SK-N-SH (cell line): ENCODE measurements at regions not wholly inside any gene's neighbourhood (a gene's known extent, or its start where the extent isn't known, plus 50 kb on each side); places are given as distances from the start of the nearest gene placed in this dataset.

ENCODE experiments used
- CTCF ChIA-PET: fragments of 300-600, 350-600 bp; formaldehyde crosslinking; extraction: SDS; loops from one replicate; lab custom pipeline; 2021; lab: Yijun Ruan, JAX
- POLR2A ChIA-PET: fragments of 350-600 bp; sonication (Branson Sonifier 250); formaldehyde crosslinking; extraction: SDS; loops from one replicate; lab custom pipeline; 2020; ENCODE audit warnings: antibody characterized with exemption, inconsistent platforms; lab: Yijun Ruan, JAX
- DNase-seq: peaks from one replicate; pipeline ENCODE4 v3.0.0; 2012
- H2AFZ ChIP-seq: fragments of 200-600 bp; sonication (generic); 2 replicates; pipeline ENCODE4 v1.8.1; 2016; ENCODE audit warnings: antibody characterized with exemption, mild to moderate bottlenecking, low read depth
- H3F3A ChIP-seq: fragments of 200-600 bp; sonication (generic); replicated peaks from 2 replicates; pipeline ENCODE3; 2016; ENCODE audit warnings: antibody characterized with exemption, mild to moderate bottlenecking; ENCODE audit not compliant: insufficient read depth
- H3K27ac ChIP-seq, 2 experiments: fragments of 200-500 bp in 1 of 2; fragments of 200-600 bp in 1 of 2; sonication (Bioruptor generic) in 1 of 2; sonication (generic), shearing (Covaris generic) in 1 of 2; 2 replicates each; pipeline versions ENCODE4 v1.5.1 to v1.6.1; 2014 to 2016; ENCODE audit warnings: low read depth in 2 of 2, inconsistent platforms in 1 of 2, low read length in 1 of 2, mild to moderate bottlenecking in 1 of 2, mixed read lengths in 1 of 2
- H3K27me3 ChIP-seq: fragments of 200-600 bp; sonication (generic), shearing (Covaris generic); 2 replicates; pipeline ENCODE4 v1.6.1; 2016; ENCODE audit warnings: mixed run types; ENCODE audit not compliant: insufficient read depth
- H3K36me3 ChIP-seq, 2 experiments: fragments of 200-500 bp in 1 of 2; fragments of 200-600 bp in 1 of 2; sonication (Bioruptor generic) in 1 of 2; sonication (generic) in 1 of 2; replicated peaks in 1 of 2; 2 replicates each; pipeline versions ENCODE3 to v1.5.1; 2014 to 2016; ENCODE audit warnings: low read length in 1 of 2, mild to moderate bottlenecking in 1 of 2; ENCODE audit not compliant: insufficient read depth in 2 of 2, control insufficient read depth in 1 of 2
- H3K4me1 ChIP-seq, 2 experiments: fragments of 200-500 bp in 1 of 2; fragments of 200-600 bp in 1 of 2; sonication (Bioruptor generic) in 1 of 2; sonication (generic), shearing (Covaris generic) in 1 of 2; 2 replicates each; pipeline versions ENCODE4 v1.5.1 to v1.6.1; 2014 to 2016; ENCODE audit warnings: low read depth in 1 of 2, low read length in 1 of 2, mixed run types in 1 of 2; ENCODE audit not compliant: insufficient read depth in 2 of 2, control insufficient read depth in 1 of 2
- H3K4me2 ChIP-seq: fragments of 200-600 bp; sonication (generic), shearing (Covaris generic); 2 replicates; pipeline ENCODE4 v1.6.1; 2017; ENCODE audit warnings: mixed run types
- H3K4me3 ChIP-seq, 2 experiments: fragments of 200-500 bp in 1 of 2; fragments of 200-600 bp in 1 of 2; sonication (Bioruptor generic) in 1 of 2; sonication (generic), shearing (Covaris generic) in 1 of 2; 2 replicates each; pipeline versions ENCODE4 v1.5.1 to v1.8.1; 2014 to 2016; ENCODE audit warnings: low read depth in 2 of 2, inconsistent platforms in 1 of 2, low read length in 1 of 2, mild to moderate bottlenecking in 1 of 2, mixed read lengths in 1 of 2, moderate library complexity in 1 of 2
- H3K79me2 ChIP-seq: fragments of 200-600 bp; sonication (generic); 2 replicates; pipeline ENCODE4 v1.8.1; 2017; ENCODE audit warnings: mild to moderate bottlenecking; ENCODE audit not compliant: insufficient read depth
- H3K9ac ChIP-seq: fragments of 200-600 bp; sonication (generic); 2 replicates; pipeline ENCODE4 v1.6.1; 2017; ENCODE audit warnings: mixed run types
- H3K9me2 ChIP-seq: fragments of 200-600 bp; sonication (generic); 2 replicates; pipeline ENCODE4 v1.6.1; 2017; ENCODE audit warnings: mixed run types
- H3K9me3 ChIP-seq: fragments of 200-600 bp; sonication (generic); 2 replicates; pipeline ENCODE4 v1.6.1; 2017; ENCODE audit warnings: mixed run types, mild to moderate bottlenecking, moderate library complexity
- H4K20me1 ChIP-seq: fragments of 200-600 bp; sonication (generic); 2 replicates; pipeline ENCODE4 v1.6.1; 2017; ENCODE audit warnings: mild to moderate bottlenecking, mixed run types; ENCODE audit not compliant: insufficient read depth
- ELF1 ChIP-seq: IDR thresholded peaks from 2 replicates; pipeline ENCODE4 v1.4.0; 2012
- FOSL2 ChIP-seq: IDR thresholded peaks from 2 replicates; pipeline ENCODE4 v1.4.0; 2012; ENCODE audit warnings: low read depth, mild to moderate bottlenecking, moderate library complexity, borderline replicate concordance
- FOXJ3 ChIP-seq: sonication (generic); formaldehyde crosslinking; IDR thresholded peaks from 2 replicates; pipeline ENCODE4 v1.5.1; 2020; ENCODE audit warnings: mild to moderate bottlenecking, missing genetic modification reagents
- FOXM1 ChIP-seq: IDR thresholded peaks from 2 replicates; pipeline ENCODE4 v1.4.0; 2012; ENCODE audit warnings: low read depth, mild to moderate bottlenecking
- GABPA ChIP-seq: IDR thresholded peaks from 2 replicates; pipeline ENCODE4 v1.4.0; 2012; ENCODE audit warnings: low read depth, mild to moderate bottlenecking
- IRF3 ChIP-seq: fragments of 150-350 bp; IDR thresholded peaks from 2 replicates; pipeline ENCODE4 v1.6.1; 2016; ENCODE audit warnings: mild to moderate bottlenecking, low read depth, low read length
- JUND ChIP-seq: IDR thresholded peaks from 2 replicates; pipeline ENCODE4 v1.4.0; 2012
- MEF2A ChIP-seq: IDR thresholded peaks from 2 replicates; pipeline ENCODE4 v1.4.0; 2012; ENCODE audit warnings: low read depth, borderline replicate concordance
- POLR2AphosphoS5 ChIP-seq: IDR thresholded peaks from 2 replicates; pipeline ENCODE4 v1.6.1; 2012; ENCODE audit warnings: low read depth, low read length
- RCOR1 ChIP-seq: fragments of 150-350 bp; IDR thresholded peaks from 2 replicates; pipeline ENCODE4 v1.6.1; 2017; ENCODE audit warnings: antibody characterized with exemption, low read length
- REST ChIP-seq: IDR thresholded peaks from 2 replicates; pipeline ENCODE4 v1.6.1; 2012; ENCODE audit warnings: mild to moderate bottlenecking, low read depth, low read length, moderate library complexity
- SIN3A ChIP-seq: IDR thresholded peaks from 2 replicates; pipeline ENCODE4 v1.6.1; 2012; ENCODE audit warnings: low read depth, mild to moderate bottlenecking, low read length, moderate library complexity, borderline replicate concordance
- SMC3 ChIP-seq: IDR thresholded peaks from 2 replicates; pipeline ENCODE4 v1.6.1; 2012; ENCODE audit warnings: low read depth, low read length, improper control_type of control experiment
- TCF12 ChIP-seq: IDR thresholded peaks from 2 replicates; pipeline ENCODE4 v1.4.0; 2012
- TEAD4 ChIP-seq: IDR thresholded peaks from 2 replicates; pipeline ENCODE4 v1.4.0; 2012; ENCODE audit warnings: mild to moderate bottlenecking, borderline replicate concordance; ENCODE audit not compliant: insufficient read depth
- USF2 ChIP-seq: fragments of 150-350 bp; IDR thresholded peaks from 2 replicates; pipeline ENCODE4 v1.6.1; 2017; ENCODE audit warnings: antibody characterized with exemption, low read length, low read depth, borderline replicate concordance
- YY1 ChIP-seq: IDR thresholded peaks from 2 replicates; pipeline ENCODE4 v1.4.0; 2012; ENCODE audit warnings: low read depth, mild to moderate bottlenecking
- WGBS: methylation state at CpG from one replicate; pipeline ENCODE4 v1.1.6; 2017; ENCODE audit warnings: low lambda C conversion rate; 5-methylcytosine and 5-hydroxymethylcytosine counted together

- Histone ChIP-seq H3K79me2 (no peaks in the 10 kb centered on the region), H3K4me3 (no peak overlapping the region), H2AFZ (no peak overlapping the region), H3K9ac (no peak overlapping the region), H3K27me3 (no peaks in the 10 kb centered on the region), H3K4me1 (no peaks in the 10 kb centered on the region; a peak in 1 of 4 replicates), H3K36me3 (no peaks in the 10 kb centered on the region), H3K4me2 (no peak overlapping the region), H4K20me1 (no peaks in the 10 kb centered on the region), H3K9me3 (no peaks in the 10 kb centered on the region), H3K27ac (no peak overlapping the region), H3F3A (no peaks in the 10 kb centered on the region), H3K9me2 (no peaks in the 10 kb centered on the region)
- TF ChIP-seq FOSL2 = no peak
- no peak for TF ChIP-seq SIN3A
- TF ChIP-seq YY1 = no peak
- TF ChIP-seq GABPA = no peak
- no peak for TF ChIP-seq FOXM1
- no peak for DNase-seq
- POLR2A ChIA-PET = no interaction called here
- 63% methylated on average over 5 of the region's 5 CpGs for WGBS
- CTCF ChIA-PET = interaction anchor here (1.1 to 1.5 kb wide), 2 partner anchors 22 to 453 kb away, joined by 3 to 6 read pairs; no protein-coding TSS in a partner anchor
Observed at GRCh38 chr4:147136751-147137150, 191.1 kb upstream of the TTC29 start.

GRCh38 chr4:147137280-147137679, 191.6 kb upstream of the TTC29 start:
- POLR2A ChIA-PET = no interaction called here
- no peaks in the 10 kb centered on the region for H3F3A ChIP-seq
- H3K27me3 ChIP-seq = no peaks in the 10 kb centered on the region
- no peak for DNase-seq
- H3K9me2 ChIP-seq = no peaks in the 10 kb centered on the region
- no peaks in the 10 kb centered on the region for H3K79me2 ChIP-seq
- H3K9me3 ChIP-seq = no peaks in the 10 kb centered on the region
- H3K27ac ChIP-seq = no peak overlapping the region
- CTCF ChIA-PET = interaction anchor here (0.7 to 1.5 kb wide), 6 partner anchors 13 to 453 kb away, joined by 3 to 6 read pairs (median 3); no protein-coding TSS in a partner anchor
- H3K9ac ChIP-seq = no peak overlapping the region
- no peaks in the 10 kb centered on the region for H4K20me1 ChIP-seq
- no peak overlapping the region for H2AFZ ChIP-seq
- no peaks in the 10 kb centered on the region; a peak in 1 of 4 replicates for H3K4me1 ChIP-seq
- H3K36me3 ChIP-seq = no peaks in the 10 kb centered on the region
- TF ChIP-seq RCOR1 = no peak
- no peak for TF ChIP-seq USF2
- TF ChIP-seq JUND = no peak
- no peak for TF ChIP-seq GABPA
- TF ChIP-seq TEAD4 = no peak
- no peak for TF ChIP-seq YY1
- TF ChIP-seq MEF2A = no peak
- TF ChIP-seq, all 33 proteins: peak for 0
- no peak overlapping the region for H3K4me3 ChIP-seq
- WGBS = 51% methylated on average over 3 of the region's 3 CpGs
- H3K4me2 ChIP-seq = no peak overlapping the region

- H3K9ac ChIP-seq = no peak overlapping the region
- no peak overlapping the region for H3K27ac ChIP-seq
- CTCF ChIA-PET = interaction anchor here (1.0 to 1.3 kb wide), 5 partner anchors 14 to 41 kb away, joined by 3 to 4 read pairs (median 3); no protein-coding TSS in a partner anchor
- POLR2A ChIA-PET = no interaction called here
- H3K27me3 ChIP-seq = no peaks in the 10 kb centered on the region
- no peak overlapping the region for H3K4me3 ChIP-seq
- no peaks in the 10 kb centered on the region; a peak in 1 of 4 replicates for H3K4me1 ChIP-seq
- 53% methylated on average over 2 of the region's 2 CpGs for WGBS
- no peak overlapping the region for H3K4me2 ChIP-seq
- no peaks in the 10 kb centered on the region for H4K20me1 ChIP-seq
- H3K9me2 ChIP-seq = no peaks in the 10 kb centered on the region
- no peak for DNase-seq
- H3K79me2 ChIP-seq = no peaks in the 10 kb centered on the region
- H3K9me3 ChIP-seq = no peaks in the 10 kb centered on the region
- no peaks in the 10 kb centered on the region for H3K36me3 ChIP-seq
- no peaks in the 10 kb centered on the region for H3F3A ChIP-seq
- H2AFZ ChIP-seq = no peak overlapping the region
- TF ChIP-seq SMC3 (no peak), FOXJ3 (CRISPR knock-in tag) (no peak), IRF3 (no peak), GABPA (no peak), FOXM1 (no peak), TCF12 (no peak), TEAD4 (no peak), REST (no peak), ELF1 (no peak), POLR2AphosphoS5 (no peak)
Observed at GRCh38 chr4:147138171-147138570, 192.5 kb upstream of the TTC29 start.
